SK-N-SH treated with all-trans-retinoic acid at 6 μM for 48 hours (cell line): ENCODE measurements at regions not wholly inside any gene's neighbourhood (a gene's known extent, or its start where the extent isn't known, plus 50 kb on each side); places are given as distances from the start of the nearest gene placed in this dataset.

Source experiments
- ATAC-seq: fragments of 200-7000 bp; cut with Tn5 transposase; 3 replicates; pipeline ENCODE4 v1.9.1; 2020; ENCODE audit warnings: mild to moderate bottlenecking, moderate library complexity
- BACH2 ChIP-seq: fragments of 250-450 bp; sonication (Bioruptor Pico); IDR thresholded peaks from 2 replicates; pipeline ENCODE4 v1.9.0; 2021; ENCODE audit warnings: mild to moderate bottlenecking, borderline replicate concordance
- CREB5 ChIP-seq: fragments of 250-450 bp; sonication (Bioruptor Pico); IDR thresholded peaks from 2 replicates; pipeline ENCODE4 v1.5.1; 2020; ENCODE audit warnings: low read depth, mild to moderate bottlenecking, moderate library complexity
- CSDC2 ChIP-seq: fragments of 250-450 bp; sonication (Bioruptor Pico); IDR thresholded peaks from 2 replicates; pipeline ENCODE4 v1.5.0; 2020; ENCODE audit warnings: mild to moderate bottlenecking, moderate library complexity
- ESRRG ChIP-seq: fragments of 250-450 bp; sonication (Bioruptor Pico); IDR thresholded peaks from 2 replicates; pipeline ENCODE4 v1.6.1; 2021; ENCODE audit warnings: mild to moderate bottlenecking
- GLIS3 ChIP-seq: fragments of 250-450 bp; sonication (Bioruptor Pico); IDR thresholded peaks from 2 replicates; pipeline ENCODE4 v1.5.0; 2020; ENCODE audit warnings: mild to moderate bottlenecking, moderate library complexity
- ISL1 ChIP-seq: fragments of 250-450 bp; sonication (Bioruptor Pico); IDR thresholded peaks from 2 replicates; pipeline ENCODE4 v2.1.2; 2022; ENCODE audit warnings: mild to moderate bottlenecking, moderate library complexity
- OSR1 ChIP-seq: fragments of 250-450 bp; sonication (Bioruptor Pico); IDR thresholded peaks from 2 replicates; pipeline ENCODE4 v1.8.0; 2022; ENCODE audit warnings: moderate library complexity, mild to moderate bottlenecking, inconsistent platforms
- PPARA ChIP-seq: fragments of 250-450 bp; sonication (Bioruptor Pico); IDR thresholded peaks from 2 replicates; pipeline ENCODE4 v1.5.0; 2020; ENCODE audit warnings: mild to moderate bottlenecking, borderline replicate concordance
- RARB ChIP-seq: fragments of 250-450 bp; sonication (Bioruptor Pico); IDR thresholded peaks from 2 replicates; pipeline ENCODE4 v1.8.0; 2021; ENCODE audit warnings: mild to moderate bottlenecking, moderate library complexity
- SNAI2 ChIP-seq: fragments of 250-450 bp; sonication (Bioruptor Pico); IDR thresholded peaks from 2 replicates; pipeline ENCODE4 v1.5.0; 2020; ENCODE audit warnings: mild to moderate bottlenecking, moderate library complexity
- TCF4 ChIP-seq: fragments of 250-450 bp; sonication (Bioruptor Pico); IDR thresholded peaks from 2 replicates; pipeline ENCODE4 v1.8.0; 2021; ENCODE audit warnings: mild to moderate bottlenecking, moderate library complexity, borderline replicate concordance
- ZC3H10 ChIP-seq: fragments of 250-450 bp; sonication (Bioruptor Pico); IDR thresholded peaks from 2 replicates; pipeline ENCODE4 v1.5.1; 2021; ENCODE audit warnings: mild to moderate bottlenecking, moderate library complexity
- ZFP3 ChIP-seq: fragments of 250-450 bp; sonication (Bioruptor Pico); IDR thresholded peaks from 2 replicates; pipeline ENCODE4 v1.5.0; 2020; ENCODE audit warnings: mild to moderate bottlenecking, moderate library complexity
- ZNF565 ChIP-seq: fragments of 450-650 bp; formaldehyde crosslinking; conservative IDR thresholded peaks from 2 replicates; pipeline ENCODE4 v1.5.0; 2020; ENCODE audit warnings: low read depth, mild to moderate bottlenecking, moderate library complexity
- ZNF70 ChIP-seq: fragments of 450-650 bp; formaldehyde crosslinking; IDR thresholded peaks from 2 replicates; pipeline ENCODE4 v1.5.0; 2020; ENCODE audit warnings: mild to moderate bottlenecking, moderate library complexity
- ZNF8 ChIP-seq: fragments of 450-650 bp; formaldehyde crosslinking; IDR thresholded peaks from 2 replicates; pipeline ENCODE4 v1.5.0; 2020; ENCODE audit warnings: mild to moderate bottlenecking, moderate library complexity
- TF ChIP-seq, protein P1 (sequence below): fragments of 250-450 bp; sonication (Bioruptor Pico); IDR thresholded peaks from 2 replicates; pipeline ENCODE4 v1.8.0; 2021; ENCODE audit warnings: low read depth, mild to moderate bottlenecking, moderate library complexity, borderline replicate concordance
- TF ChIP-seq, protein P2 (sequence below): fragments of 250-450 bp; sonication (Bioruptor Pico); IDR thresholded peaks from 2 replicates; pipeline ENCODE4 v1.8.0; 2020; ENCODE audit warnings: mild to moderate bottlenecking, moderate library complexity, borderline replicate concordance
- TF ChIP-seq, protein P3 (sequence below): fragments of 250-450 bp; sonication (Bioruptor Pico); IDR thresholded peaks from 2 replicates; pipeline ENCODE4 v1.5.0; 2020; ENCODE audit warnings: mild to moderate bottlenecking, moderate library complexity

DNA sequence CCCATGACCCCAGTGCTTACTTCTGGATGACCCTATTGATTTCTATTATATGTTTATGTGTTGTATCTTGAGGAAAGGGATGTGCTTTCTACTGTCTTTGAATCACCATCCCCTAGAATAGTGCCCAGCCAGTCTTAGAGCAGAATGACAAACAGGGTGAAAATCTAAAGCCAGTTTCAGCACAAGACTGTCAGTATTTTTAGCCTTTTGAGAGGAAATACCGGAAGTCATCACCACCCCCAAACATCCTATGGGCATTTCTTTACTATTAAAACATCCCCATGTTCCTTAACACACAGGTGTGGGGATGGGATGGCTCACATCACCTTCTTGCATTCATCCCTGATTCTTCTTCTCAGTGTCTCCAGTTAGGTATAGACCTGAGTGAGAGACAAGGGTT is 52.1 kb upstream of the UBE2L5 start:
- no peak for ATAC-seq
- TF ChIP-seq PPARA (CRISPR knock-in tag) (no peak), TCF4 (CRISPR knock-in tag) (no peak), ZC3H10 (CRISPR knock-in tag) (no peak), ZNF70 (CRISPR knock-in tag) (no peak), ZNF8 (no peak), OSR1 (CRISPR knock-in tag) (no peak), ZNF565 (no peak), CREB5 (CRISPR knock-in tag) (no peak), ISL1 (no peak), BACH2 (CRISPR knock-in tag) (no peak), RARB (CRISPR knock-in tag) (no peak), GLIS3 (CRISPR knock-in tag) (no peak), ZFP3 (CRISPR knock-in tag) (no peak)
- TF ChIP-seq, protein P1, sequence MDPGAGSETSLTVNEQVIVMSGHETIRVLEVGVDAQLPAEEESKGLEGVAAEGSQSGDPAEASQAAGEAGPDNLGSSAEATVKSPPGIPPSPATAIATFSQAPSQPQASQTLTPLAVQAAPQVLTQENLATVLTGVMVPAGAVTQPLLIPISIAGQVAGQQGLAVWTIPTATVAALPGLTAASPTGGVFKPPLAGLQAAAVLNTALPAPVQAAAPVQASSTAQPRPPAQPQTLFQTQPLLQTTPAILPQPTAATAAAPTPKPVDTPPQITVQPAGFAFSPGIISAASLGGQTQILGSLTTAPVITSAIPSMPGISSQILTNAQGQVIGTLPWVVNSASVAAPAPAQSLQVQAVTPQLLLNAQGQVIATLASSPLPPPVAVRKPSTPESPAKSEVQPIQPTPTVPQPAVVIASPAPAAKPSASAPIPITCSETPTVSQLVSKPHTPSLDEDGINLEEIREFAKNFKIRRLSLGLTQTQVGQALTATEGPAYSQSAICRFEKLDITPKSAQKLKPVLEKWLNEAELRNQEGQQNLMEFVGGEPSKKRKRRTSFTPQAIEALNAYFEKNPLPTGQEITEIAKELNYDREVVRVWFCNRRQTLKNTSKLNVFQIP (CRISPR knock-in tag): no peak
- TF ChIP-seq, protein P2, sequence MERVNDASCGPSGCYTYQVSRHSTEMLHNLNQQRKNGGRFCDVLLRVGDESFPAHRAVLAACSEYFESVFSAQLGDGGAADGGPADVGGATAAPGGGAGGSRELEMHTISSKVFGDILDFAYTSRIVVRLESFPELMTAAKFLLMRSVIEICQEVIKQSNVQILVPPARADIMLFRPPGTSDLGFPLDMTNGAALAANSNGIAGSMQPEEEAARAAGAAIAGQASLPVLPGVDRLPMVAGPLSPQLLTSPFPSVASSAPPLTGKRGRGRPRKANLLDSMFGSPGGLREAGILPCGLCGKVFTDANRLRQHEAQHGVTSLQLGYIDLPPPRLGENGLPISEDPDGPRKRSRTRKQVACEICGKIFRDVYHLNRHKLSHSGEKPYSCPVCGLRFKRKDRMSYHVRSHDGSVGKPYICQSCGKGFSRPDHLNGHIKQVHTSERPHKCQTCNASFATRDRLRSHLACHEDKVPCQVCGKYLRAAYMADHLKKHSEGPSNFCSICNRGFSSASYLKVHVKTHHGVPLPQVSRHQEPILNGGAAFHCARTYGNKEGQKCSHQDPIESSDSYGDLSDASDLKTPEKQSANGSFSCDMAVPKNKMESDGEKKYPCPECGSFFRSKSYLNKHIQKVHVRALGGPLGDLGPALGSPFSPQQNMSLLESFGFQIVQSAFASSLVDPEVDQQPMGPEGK (CRISPR knock-in tag): no peak
- TF ChIP-seq, protein P3, sequence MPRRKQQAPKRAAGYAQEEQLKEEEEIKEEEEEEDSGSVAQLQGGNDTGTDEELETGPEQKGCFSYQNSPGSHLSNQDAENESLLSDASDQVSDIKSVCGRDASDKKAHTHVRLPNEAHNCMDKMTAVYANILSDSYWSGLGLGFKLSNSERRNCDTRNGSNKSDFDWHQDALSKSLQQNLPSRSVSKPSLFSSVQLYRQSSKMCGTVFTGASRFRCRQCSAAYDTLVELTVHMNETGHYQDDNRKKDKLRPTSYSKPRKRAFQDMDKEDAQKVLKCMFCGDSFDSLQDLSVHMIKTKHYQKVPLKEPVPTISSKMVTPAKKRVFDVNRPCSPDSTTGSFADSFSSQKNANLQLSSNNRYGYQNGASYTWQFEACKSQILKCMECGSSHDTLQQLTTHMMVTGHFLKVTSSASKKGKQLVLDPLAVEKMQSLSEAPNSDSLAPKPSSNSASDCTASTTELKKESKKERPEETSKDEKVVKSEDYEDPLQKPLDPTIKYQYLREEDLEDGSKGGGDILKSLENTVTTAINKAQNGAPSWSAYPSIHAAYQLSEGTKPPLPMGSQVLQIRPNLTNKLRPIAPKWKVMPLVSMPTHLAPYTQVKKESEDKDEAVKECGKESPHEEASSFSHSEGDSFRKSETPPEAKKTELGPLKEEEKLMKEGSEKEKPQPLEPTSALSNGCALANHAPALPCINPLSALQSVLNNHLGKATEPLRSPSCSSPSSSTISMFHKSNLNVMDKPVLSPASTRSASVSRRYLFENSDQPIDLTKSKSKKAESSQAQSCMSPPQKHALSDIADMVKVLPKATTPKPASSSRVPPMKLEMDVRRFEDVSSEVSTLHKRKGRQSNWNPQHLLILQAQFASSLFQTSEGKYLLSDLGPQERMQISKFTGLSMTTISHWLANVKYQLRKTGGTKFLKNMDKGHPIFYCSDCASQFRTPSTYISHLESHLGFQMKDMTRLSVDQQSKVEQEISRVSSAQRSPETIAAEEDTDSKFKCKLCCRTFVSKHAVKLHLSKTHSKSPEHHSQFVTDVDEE (CRISPR knock-in tag): no peak

GRCh38 chr13:30370916-30371521 is 51.3 kb upstream of the UBE2L5 start:
- ATAC-seq: no peak
- TF ChIP-seq GLIS3 (CRISPR knock-in tag): no peak
- TF ChIP-seq RARB (CRISPR knock-in tag): no peak
- TF ChIP-seq BACH2 (CRISPR knock-in tag): no peak
- TF ChIP-seq ISL1: no peak
- no peak for TF ChIP-seq ZFP3 (CRISPR knock-in tag)
- TF ChIP-seq, protein P2 (CRISPR knock-in tag): no peak
- TF ChIP-seq ESRRG (CRISPR knock-in tag): no peak
- TF ChIP-seq CSDC2 (CRISPR knock-in tag): no peak
- TF ChIP-seq ZNF8: no peak

- no peak for TF ChIP-seq SNAI2 (CRISPR knock-in tag)
- no peak for TF ChIP-seq TCF4 (CRISPR knock-in tag)
- no peak for TF ChIP-seq ISL1
- TF ChIP-seq ZNF70 (CRISPR knock-in tag): no peak
- TF ChIP-seq, protein P2 (CRISPR knock-in tag): no peak
- peak; percentile 71 for ATAC-seq
Measured at GRCh38 chr13:30371649-30372265, 50.5 kb upstream of the UBE2L5 start.
